BJ (cell line): ENCODE measurements at regions not wholly inside any gene's neighbourhood (a gene's known extent, or its start where the extent isn't known, plus 50 kb on each side); places are given as distances from the start of the nearest gene placed in this dataset.
"Not testable (repeated sequence)": the region's sequence is repeated elsewhere in the genome, so short reads cannot be mapped to it uniquely, and the experiment has no call there.

Source experiments
- CTCF ChIA-PET: fragments of 350-600 bp; formaldehyde crosslinking; extraction: SDS; loops from one replicate; lab custom pipeline; 2021; ENCODE audit warnings: antibody characterized with exemption, inconsistent platforms; lab: Yijun Ruan, JAX
- POLR2A ChIA-PET: fragments of 300-600 bp; sonication (Branson Sonifier 250); formaldehyde crosslinking; extraction: SDS; loops from one replicate; lab custom pipeline; 2021; ENCODE audit warnings: antibody characterized with exemption; lab: Charles Lee
- DNase-seq: peaks from one replicate; pipeline ENCODE4 v3.0.0-alpha.2; 2011; ENCODE audit warnings: low read depth
- H3K27me3 ChIP-seq: 2 replicates; pipeline ENCODE4 v1.6.0; 2011; ENCODE audit warnings: low read length; ENCODE audit not compliant: control insufficient read depth, insufficient read depth
- H3K36me3 ChIP-seq: 2 replicates; pipeline ENCODE4 v1.5.1; 2011; ENCODE audit warnings: low read length; ENCODE audit not compliant: control insufficient read depth, insufficient read depth
- H3K4me3 ChIP-seq: 2 replicates; pipeline ENCODE4 v1.5.1; 2011; ENCODE audit warnings: low read depth, mild to moderate bottlenecking, control low read depth, low read length
- CTCF ChIP-seq: IDR thresholded peaks from 2 replicates; pipeline ENCODE4 v1.5.1; 2011; ENCODE audit warnings: low read depth, mild to moderate bottlenecking, control low read depth, inconsistent platforms, low read length, moderate library complexity; ENCODE audit not compliant: insufficient read depth

- H3K27me3 ChIP-seq, result no peaks in the 10 kb centered on the region
- H3K36me3 ChIP-seq, result no peaks in the 10 kb centered on the region
- no peak for TF ChIP-seq CTCF
- POLR2A ChIA-PET, result no interaction called here
- DNase-seq, result no peak
- H3K4me3 ChIP-seq, result no peak overlapping the region
- CTCF ChIA-PET, result no interaction called here
These were observed 646.5 kb downstream of the GABRG1 start for GRCh38 chr4:45477311-45477733.

- ChIA-PET POLR2A (no interaction called here), CTCF (no interaction called here)
- Histone ChIP-seq H3K4me3 (no peak overlapping the region), H3K27me3 (no peaks in the 10 kb centered on the region), H3K36me3 (no peaks in the 10 kb centered on the region)
- TF ChIP-seq CTCF, result no peak
- no peak for DNase-seq
These were observed 648.3 kb downstream of the GABRG1 start for GRCh38 chr4:45475548-45475947.

- TF ChIP-seq CTCF, result no peak
- CTCF ChIA-PET, result no interaction called here
- POLR2A ChIA-PET, result no interaction called here
These were observed 651.4 kb downstream of the GABRG1 start for GRCh38 chr4:45472490-45472889.

GRCh38 chr4:45471335-45471734 is 652.5 kb downstream of the GABRG1 start:
- H3K4me3 ChIP-seq, result no peak overlapping the region
- CTCF ChIA-PET, result no interaction called here
- no peak for DNase-seq
- no peak for TF ChIP-seq CTCF
- POLR2A ChIA-PET, result no interaction called here
- H3K27me3 ChIP-seq, result no peaks in the 10 kb centered on the region
- no peaks in the 10 kb centered on the region for H3K36me3 ChIP-seq

More at GRCh38 chr4:45472490-45472889, 651.4 kb downstream of the GABRG1 start:
- Histone ChIP-seq H3K4me3 (no peak overlapping the region), H3K36me3 (no peaks in the 10 kb centered on the region), H3K27me3 (no peaks in the 10 kb centered on the region)
- DNase-seq, result no peak

- no peak for TF ChIP-seq CTCF
- no peak for DNase-seq
- H3K4me3 ChIP-seq, result no peak overlapping the region
- no peaks in the 10 kb centered on the region for H3K27me3 ChIP-seq
- POLR2A ChIA-PET, result no interaction called here
- CTCF ChIA-PET, result no interaction called here
- H3K36me3 ChIP-seq, result no peaks in the 10 kb centered on the region
These were observed 656.7 kb downstream of the GABRG1 start for GRCh38 chr4:45467157-45467556.

- H3K27me3 ChIP-seq, POLR2A ChIA-PET, H3K4me3 ChIP-seq, H3K36me3 ChIP-seq, DNase-seq, CTCF ChIA-PET: not testable (repeated sequence)
These were observed 663.7 kb downstream of the GABRG1 start for GRCh38 chr4:45460157-45460556.
